Trophoblast cell (in vitro differentiated cells and primary cell): ENCODE measurements at regions not wholly inside any gene's neighbourhood (a gene's known extent, or its start where the extent isn't known, plus 50 kb on each side); places are given as distances from the start of the nearest gene placed in this dataset.
"Not testable (repeated sequence)": the region's sequence is repeated elsewhere in the genome, so short reads cannot be mapped to it uniquely, and the experiment has no call there.

ENCODE experiments used
- DNase-seq, 2 donors: peaks; one replicate each; pipeline ENCODE4 v3.0.0-alpha.2; 2016
- H2AFZ ChIP-seq: 2 replicates; pipeline ENCODE4 v1.6.1; 2013; ENCODE audit warnings: low read length, moderate library complexity, mild to moderate bottlenecking; ENCODE audit not compliant: insufficient read depth, poor library complexity
- H2AK5ac ChIP-seq: 2 replicates; pipeline ENCODE4 v1.6.1; 2013; ENCODE audit warnings: mild to moderate bottlenecking, low read length
- H2BK120ac ChIP-seq: 2 replicates; pipeline ENCODE4 v1.6.1; 2013; ENCODE audit warnings: low read length, mild to moderate bottlenecking, moderate library complexity; ENCODE audit not compliant: insufficient read depth, poor library complexity
- H2BK12ac ChIP-seq: 2 replicates; pipeline ENCODE4 v1.6.1; 2013; ENCODE audit warnings: mild to moderate bottlenecking, low read length, moderate library complexity
- H2BK5ac ChIP-seq: 2 replicates; pipeline ENCODE4 v1.6.1; 2013; ENCODE audit warnings: low read length, low read depth, moderate library complexity, mild to moderate bottlenecking; ENCODE audit not compliant: poor library complexity
- H3K14ac ChIP-seq: 2 replicates; pipeline ENCODE4 v1.6.1; 2013; ENCODE audit warnings: mild to moderate bottlenecking, low read length
- H3K18ac ChIP-seq: 2 replicates; pipeline ENCODE4 v1.6.1; 2013; ENCODE audit warnings: mild to moderate bottlenecking, low read length
- H3K23ac ChIP-seq: 2 replicates; pipeline ENCODE4 v1.6.1; 2013; ENCODE audit warnings: low read length
- H3K27ac ChIP-seq: 2 replicates; pipeline ENCODE4 v1.5.1; 2013; ENCODE audit warnings: low read depth, mild to moderate bottlenecking, inconsistent platforms, low read length, moderate library complexity
- H3K27me3 ChIP-seq: 2 replicates; pipeline ENCODE4 v1.6.1; 2013; ENCODE audit warnings: inconsistent platforms, mild to moderate bottlenecking, low read length, moderate library complexity; ENCODE audit not compliant: insufficient read depth
- H3K36me3 ChIP-seq, 2 experiments: 1 replicate in 1 of 2; 2 replicates in 1 of 2; pipeline ENCODE4 v1.6.1; 2013; ENCODE audit warnings: low read length in 2 of 2, mild to moderate bottlenecking in 2 of 2, moderate library complexity in 1 of 2; ENCODE audit not compliant: insufficient read depth in 2 of 2, control insufficient read depth in 1 of 2
- H3K4ac ChIP-seq: 2 replicates; pipeline ENCODE4 v1.6.1; 2013; ENCODE audit warnings: low read depth, mild to moderate bottlenecking, low read length, moderate library complexity
- H3K4me1 ChIP-seq, 2 experiments: 1 replicate in 1 of 2; 2 replicates in 1 of 2; pipeline ENCODE4 v1.6.1; 2013; ENCODE audit warnings: low read length in 2 of 2, mild to moderate bottlenecking in 2 of 2, moderate library complexity in 1 of 2; ENCODE audit not compliant: insufficient read depth in 2 of 2, control insufficient read depth in 1 of 2
- H3K4me2 ChIP-seq: 2 replicates; pipeline ENCODE4 v1.6.1; 2013; ENCODE audit warnings: inconsistent platforms, mild to moderate bottlenecking, low read length, moderate library complexity
- H3K4me3 ChIP-seq: 2 replicates; pipeline ENCODE4 v1.5.1; 2013; ENCODE audit warnings: mild to moderate bottlenecking, low read depth, low read length, inconsistent platforms
- H3K79me1 ChIP-seq: one replicate; pipeline ENCODE4 v1.6.1; 2013; ENCODE audit warnings: low read length
- H3K79me2 ChIP-seq: 2 replicates; pipeline ENCODE4 v1.6.1; 2013; ENCODE audit warnings: low read length, mild to moderate bottlenecking; ENCODE audit not compliant: control insufficient read depth, insufficient read depth, poor library complexity
- H3K9ac ChIP-seq: 2 replicates; pipeline ENCODE4 v1.6.1; 2013; ENCODE audit warnings: mild to moderate bottlenecking, low read length
- H3K9me3 ChIP-seq: 2 replicates; pipeline ENCODE4 v1.6.1; 2013; ENCODE audit warnings: low read depth, mild to moderate bottlenecking, control low read depth, inconsistent platforms, low read length; ENCODE audit not compliant: insufficient read depth
- H4K12ac ChIP-seq: 2 replicates; pipeline ENCODE4 v1.6.1; 2013; ENCODE audit warnings: low read depth, mild to moderate bottlenecking, low read length, moderate library complexity
- H4K8ac ChIP-seq: 2 replicates; pipeline ENCODE4 v1.6.1; 2013; ENCODE audit warnings: low read depth, mild to moderate bottlenecking, low read length, moderate library complexity
- H4K91ac ChIP-seq: one replicate; pipeline ENCODE4 v1.6.1; 2013; ENCODE audit warnings: low read depth, mild to moderate bottlenecking, low read length, moderate library complexity
- WGBS: extraction: QIAGEN DNeasy Blood & Tissue Kit; methylation state at CpG from one replicate; pipeline ENCODE4 v1.1.7; 2013; ENCODE audit warnings: missing lambda C conversion rate; ENCODE audit not compliant: insufficient read length, insufficient coverage; ENCODE audit errors: extremely low coverage; 5-methylcytosine and 5-hydroxymethylcytosine counted together

GRCh38 chr2:215889240-215889969 is 123.9 kb downstream of the MREG start:
- H3K23ac ChIP-seq, H3K9ac ChIP-seq, H3K36me3 ChIP-seq, H3K4me3 ChIP-seq, H4K8ac ChIP-seq, H2AK5ac ChIP-seq, H3K27me3 ChIP-seq, H4K91ac ChIP-seq, H2BK120ac ChIP-seq, H3K79me2 ChIP-seq, H3K4me2 ChIP-seq, H3K4ac ChIP-seq, H4K12ac ChIP-seq, H3K14ac ChIP-seq, H3K18ac ChIP-seq, H2BK12ac ChIP-seq, DNase-seq, H3K9me3 ChIP-seq, H2AFZ ChIP-seq, H2BK5ac ChIP-seq, H3K27ac ChIP-seq: not testable (repeated sequence)
- Histone ChIP-seq H3K79me1 (peaks cover 23% of the 10 kb centered on the region), H3K4me1 (peaks cover 4 to 11% of the 10 kb centered on the region in 2 experiments)
- WGBS = no CpG with 5 or more reads among the region's 4 CpGs

GRCh38 chr2:215888680-215889079 is 124.7 kb downstream of the MREG start:
- DNase-seq = peak; percentile 70 to 87
- H3K9me3 ChIP-seq = no peaks in the 10 kb centered on the region
- H2BK12ac ChIP-seq = no peak overlapping the region
- peaks cover 4 to 11% of the 10 kb centered on the region in 2 experiments for H3K4me1 ChIP-seq
- H3K79me2 ChIP-seq = peaks cover 2% of the 10 kb centered on the region
- H2AFZ ChIP-seq = no peak overlapping the region
- no peak overlapping the region for H3K27ac ChIP-seq
- H4K12ac ChIP-seq = no peak overlapping the region
- peaks cover 26% of the 10 kb centered on the region for H3K79me1 ChIP-seq
- H3K4me3 ChIP-seq = no peak overlapping the region
- H2BK120ac ChIP-seq = no peak overlapping the region
- no peaks in the 10 kb centered on the region for H3K36me3 ChIP-seq
- no peak overlapping the region for H3K9ac ChIP-seq
- WGBS = no CpG with 5 or more reads among the region's 2 CpGs
- H3K27me3 ChIP-seq = no peaks in the 10 kb centered on the region
- H4K8ac ChIP-seq = no peak overlapping the region
- no peak overlapping the region for H3K18ac ChIP-seq
- no peak overlapping the region for H3K23ac ChIP-seq
- H2BK5ac ChIP-seq = no peak overlapping the region
- H2AK5ac ChIP-seq = no peak overlapping the region
- no peak overlapping the region for H3K4ac ChIP-seq
- H4K91ac ChIP-seq = no peak overlapping the region
- no peak overlapping the region for H3K4me2 ChIP-seq
- no peak overlapping the region for H3K14ac ChIP-seq

GRCh38 chr2:215887303-215887702 is 126.0 kb downstream of the MREG start:
- no peaks in the 10 kb centered on the region for H3K9me3 ChIP-seq
- H3K23ac ChIP-seq = no peak overlapping the region
- peaks cover 4 to 10% of the 10 kb centered on the region in 2 experiments for H3K4me1 ChIP-seq
- DNase-seq = no peak
- no peaks in the 10 kb centered on the region for H3K27me3 ChIP-seq
- peak overlapping the region; percentile 49 for H3K4ac ChIP-seq
- no peak overlapping the region for H3K4me3 ChIP-seq
- H3K4me2 ChIP-seq = no peak overlapping the region
- peak overlapping the region; percentile 83 for H3K27ac ChIP-seq
- peak overlapping the region; percentile 90 for H4K91ac ChIP-seq
- H3K36me3 ChIP-seq = no peaks in the 10 kb centered on the region
- H3K9ac ChIP-seq = no peak overlapping the region
- peak overlapping the region; percentile 80 for H4K8ac ChIP-seq
- peak overlapping the region; percentile 97 for H2BK12ac ChIP-seq
- peak overlapping the region; percentile 6 for H3K14ac ChIP-seq
- H3K18ac ChIP-seq = peak overlapping the region; percentile 67
- WGBS = no CpG with 5 or more reads among the region's 2 CpGs
- peak overlapping the region; percentile 43 for H2AK5ac ChIP-seq
- H2AFZ ChIP-seq = no peak overlapping the region
- peaks cover 3% of the 10 kb centered on the region for H3K79me2 ChIP-seq
- H3K79me1 ChIP-seq = peaks cover 32% of the 10 kb centered on the region
- H2BK5ac ChIP-seq = peak overlapping the region; percentile 25
- H4K12ac ChIP-seq = no peak overlapping the region
- peak overlapping the region; percentile 95 for H2BK120ac ChIP-seq

GRCh38 chr2:215886022-215886421 is 127.3 kb downstream of the MREG start:
- DNase-seq = peak; percentile 89 to 95
- H3K36me3 ChIP-seq = no peaks in the 10 kb centered on the region
- no peak overlapping the region for H2AFZ ChIP-seq
- H4K12ac ChIP-seq = peak overlapping the region; percentile 8
- H2AK5ac ChIP-seq = peak overlapping the region; percentile 20
- peak overlapping the region; percentile 10 for H3K4me2 ChIP-seq
- no peaks in the 10 kb centered on the region for H3K27me3 ChIP-seq
- H3K9me3 ChIP-seq = no peaks in the 10 kb centered on the region
- no peak overlapping the region for H3K23ac ChIP-seq
- peak overlapping the region; percentile 10 for H4K8ac ChIP-seq
- peak overlapping the region; percentile 66 for H2BK5ac ChIP-seq
- H2BK12ac ChIP-seq = peak overlapping the region; percentile 76
- H3K27ac ChIP-seq = peak overlapping the region; percentile 83
- H4K91ac ChIP-seq = peak overlapping the region; percentile 75
- H3K4ac ChIP-seq = peak overlapping the region; percentile 63
- no peak overlapping the region for H3K9ac ChIP-seq
- no CpG with 5 or more reads among the region's 7 CpGs for WGBS
- peak overlapping the region; percentile 64 for H2BK120ac ChIP-seq
- peaks cover 3% of the 10 kb centered on the region for H3K79me2 ChIP-seq
- peak overlapping the region; percentile 69 for H3K14ac ChIP-seq
- peaks cover 33% of the 10 kb centered on the region for H3K79me1 ChIP-seq
- peaks cover 4 to 10% of the 10 kb centered on the region in 2 experiments for H3K4me1 ChIP-seq
- no peak overlapping the region for H3K4me3 ChIP-seq
- peak overlapping the region; percentile 28 for H3K18ac ChIP-seq
